ENCODE measurements at regions not wholly inside any gene's neighbourhood (a gene's known extent, or its start where the extent isn't known, plus 50 kb on each side); places are given as distances from the start of the nearest gene placed in this dataset.
"Not testable (repeated sequence)": the region's sequence is repeated elsewhere in the genome, so short reads cannot be mapped to it uniquely, and the experiment has no call there.

DNA sequence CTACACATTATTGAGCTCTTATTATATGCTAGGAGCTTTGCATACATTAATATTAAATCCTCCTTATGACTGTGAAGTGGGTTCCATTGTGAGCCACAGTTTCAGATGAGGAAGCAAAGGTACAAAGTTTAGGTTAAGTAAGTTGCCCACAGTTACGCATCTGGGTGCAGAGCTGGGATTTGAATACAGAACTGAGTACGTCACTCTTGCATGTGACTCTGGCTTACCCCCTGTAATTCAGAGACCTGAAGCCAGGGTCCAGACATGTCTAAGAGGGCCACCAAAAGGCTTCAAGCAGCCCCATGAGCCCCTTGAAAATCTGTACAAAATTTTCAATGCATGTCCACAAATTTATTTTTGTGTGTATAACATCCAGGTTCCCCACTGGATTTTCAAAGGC lies 71.8 kb downstream of the KLF15 start:
- Histone ChIP-seq H3K27me3 (replicated peaks; ENCODE audit: insufficient read depth) (no peaks in the 10 kb centered on the region; the same call in 1 of the 2 replicates), H3K4me3 (no peak overlapping the region), H3K9me3 (ENCODE audit: low read depth) (no peaks in the 10 kb centered on the region), H3K9ac (no peak overlapping the region), H3K36me3 (ENCODE audit: low read depth) (no peaks in the 10 kb centered on the region), H3K4me2 (ENCODE audit: unreplicated experiment) (no peak overlapping the region), H3K4me1 (ENCODE audit: insufficient read depth) (peaks cover 14% of the 10 kb centered on the region), H3K79me2 (ENCODE audit: insufficient read depth) (no peaks in the 10 kb centered on the region), H2AFZ (no peak overlapping the region), H3K27ac (no peak overlapping the region), H4K20me1 (ENCODE audit: insufficient read depth) (no peaks in the 10 kb centered on the region), H3K9me2 (ENCODE audit: insufficient read depth) (no peaks in the 10 kb centered on the region), H3F3A (ENCODE audit: insufficient read depth) (peaks cover 14% of the 10 kb centered on the region; the same call in 1 of the 2 replicates)
- no peak for DNase-seq
- in situ Hi-C loops (cut with MboI), result no loop called here
- 96 to 100% methylated on average over 2 of the region's 2 CpGs for WGBS, 2 experiments (ENCODE audit: low coverage in 1 of 2, low lambda C conversion rate in 2 of 2, missing lambda C conversion rate in 2 of 2)
- TF ChIP-seq EZH2phosphoT487 (IDR thresholded peaks at IDR 0.05; ENCODE audit: insufficient read depth, low read depth), result no peak
- no peak for TF ChIP-seq EZH2 (IDR thresholded peaks at IDR 0.05; ENCODE audit: insufficient read depth, poor library complexity, severe bottlenecking)

GRCh38 chr3:126284258-126284904 lies 72.8 kb downstream of the KLF15 start:
- peaks cover 14% of the 10 kb centered on the region for H3K4me1 ChIP-seq (ENCODE audit: insufficient read depth)
- no peaks in the 10 kb centered on the region for H3K79me2 ChIP-seq (ENCODE audit: insufficient read depth)
- no peaks in the 10 kb centered on the region for H3K36me3 ChIP-seq (ENCODE audit: low read depth)
- no peaks in the 10 kb centered on the region for H3K9me2 ChIP-seq (ENCODE audit: insufficient read depth)
- peak overlapping the region; percentile 69 for H3K4me2 ChIP-seq (ENCODE audit: unreplicated experiment)
- 0 out of 2 replicates have a peak overlapping the region, but pooled peaks have one; percentile 14 for H3K4me3 ChIP-seq
- peak; percentile 81 for DNase-seq
- TF ChIP-seq EZH2 (IDR thresholded peaks at IDR 0.05; ENCODE audit: insufficient read depth, poor library complexity, severe bottlenecking) (no peak), EZH2phosphoT487 (IDR thresholded peaks at IDR 0.05; ENCODE audit: insufficient read depth, low read depth) (no peak)
- in situ Hi-C loops (cut with MboI), result no loop called here
- H3F3A ChIP-seq (ENCODE audit: insufficient read depth), result peaks cover 14% of the 10 kb centered on the region; the same call in 1 of the 2 replicates
- no peaks in the 10 kb centered on the region for H3K9me3 ChIP-seq (ENCODE audit: low read depth)
- H4K20me1 ChIP-seq (ENCODE audit: insufficient read depth), result no peaks in the 10 kb centered on the region
- H3K9ac ChIP-seq, result no peak overlapping the region
- peak overlapping the region; percentile 50 for H3K27ac ChIP-seq
- 58 to 64% methylated on average over 9 of the region's 9 CpGs for WGBS, 2 experiments (ENCODE audit: low coverage in 1 of 2, low lambda C conversion rate in 2 of 2, missing lambda C conversion rate in 2 of 2)
- no peak overlapping the region for H2AFZ ChIP-seq
- no peaks in the 10 kb centered on the region; the same call in 1 of the 2 replicates for H3K27me3 ChIP-seq (replicated peaks; ENCODE audit: insufficient read depth)

GRCh38 chr3:126283651-126284050 lies 73.6 kb downstream of the KLF15 start:
- H3K9me2 ChIP-seq (ENCODE audit: insufficient read depth); H3K4me3 ChIP-seq; H3K27ac ChIP-seq; H3K79me2 ChIP-seq (ENCODE audit: insufficient read depth); in situ Hi-C loops (cut with MboI); H2AFZ ChIP-seq; DNase-seq; H3K9ac ChIP-seq; H3K4me2 ChIP-seq (ENCODE audit: unreplicated experiment); H3K27me3 ChIP-seq (replicated peaks; ENCODE audit: insufficient read depth); H3F3A ChIP-seq (ENCODE audit: insufficient read depth); H3K36me3 ChIP-seq (ENCODE audit: low read depth); H4K20me1 ChIP-seq (ENCODE audit: insufficient read depth); H3K9me3 ChIP-seq (ENCODE audit: low read depth): not testable (repeated sequence)
- H3K4me1 ChIP-seq (ENCODE audit: insufficient read depth), result peaks cover 14% of the 10 kb centered on the region
- 95 to 96% methylated on average over 2 of the region's 2 CpGs for WGBS, 2 experiments (ENCODE audit: low coverage in 1 of 2, low lambda C conversion rate in 2 of 2, missing lambda C conversion rate in 2 of 2)

- WGBS, 2 experiments (ENCODE audit: low coverage in 1 of 2, low lambda C conversion rate in 2 of 2, missing lambda C conversion rate in 2 of 2), result 69 to 83% methylated on average over 1 of the region's 1 CpG
- no peak overlapping the region for H3K27ac ChIP-seq
- H3K9me3 ChIP-seq (ENCODE audit: low read depth), result no peaks in the 10 kb centered on the region
- peaks cover 5% of the 10 kb centered on the region; the same call in 1 of the 2 replicates for H3F3A ChIP-seq (ENCODE audit: insufficient read depth)
- peaks cover 14% of the 10 kb centered on the region for H3K4me1 ChIP-seq (ENCODE audit: insufficient read depth)
- no peaks in the 10 kb centered on the region for H3K79me2 ChIP-seq (ENCODE audit: insufficient read depth)
- no peak overlapping the region for H3K4me3 ChIP-seq
- H3K36me3 ChIP-seq (ENCODE audit: low read depth), result no peaks in the 10 kb centered on the region
- H3K27me3 ChIP-seq (replicated peaks; ENCODE audit: insufficient read depth), result no peaks in the 10 kb centered on the region
- no peaks in the 10 kb centered on the region for H3K9me2 ChIP-seq (ENCODE audit: insufficient read depth)
- in situ Hi-C loops (cut with MboI), result no loop called here
- H2AFZ ChIP-seq, result no peak overlapping the region
- TF ChIP-seq EZH2 (IDR thresholded peaks at IDR 0.05; ENCODE audit: insufficient read depth, poor library complexity, severe bottlenecking) (no peak), EZH2phosphoT487 (IDR thresholded peaks at IDR 0.05; ENCODE audit: insufficient read depth, low read depth) (no peak)
- no peak for DNase-seq
- H4K20me1 ChIP-seq (ENCODE audit: insufficient read depth), result no peaks in the 10 kb centered on the region
- H3K4me2 ChIP-seq (ENCODE audit: unreplicated experiment), result no peak overlapping the region
- no peak overlapping the region for H3K9ac ChIP-seq
Measured at GRCh38 chr3:126279853-126280252, 77.4 kb downstream of the KLF15 start.

All from GM23248 (cell line).